SK-N-SH treated with all-trans-retinoic acid at 6 μM for 48 hours (cell line): ENCODE measurements at regions not wholly inside any gene's neighbourhood (a gene's known extent, or its start where the extent isn't known, plus 50 kb on each side); places are given as distances from the start of the nearest gene placed in this dataset.

ENCODE experiments used
- ARNTL ChIP-seq: fragments of 450-650 bp; formaldehyde crosslinking; IDR thresholded peaks from 2 replicates; pipeline ENCODE4 v1.5.0; 2020; ENCODE audit warnings: low read depth, mild to moderate bottlenecking, moderate library complexity, borderline replicate concordance
- TF ChIP-seq, protein P1 (sequence below): fragments of 250-450 bp; sonication (Bioruptor Pico); IDR thresholded peaks from 2 replicates; pipeline ENCODE4 v1.5.1; 2021; ENCODE audit warnings: mild to moderate bottlenecking, moderate library complexity
- TF ChIP-seq, protein P2 (sequence below): fragments of 250-450 bp; sonication (Bioruptor Pico); IDR thresholded peaks from 2 replicates; pipeline ENCODE4 v1.8.0; 2020; ENCODE audit warnings: mild to moderate bottlenecking, moderate library complexity, borderline replicate concordance

DNA sequence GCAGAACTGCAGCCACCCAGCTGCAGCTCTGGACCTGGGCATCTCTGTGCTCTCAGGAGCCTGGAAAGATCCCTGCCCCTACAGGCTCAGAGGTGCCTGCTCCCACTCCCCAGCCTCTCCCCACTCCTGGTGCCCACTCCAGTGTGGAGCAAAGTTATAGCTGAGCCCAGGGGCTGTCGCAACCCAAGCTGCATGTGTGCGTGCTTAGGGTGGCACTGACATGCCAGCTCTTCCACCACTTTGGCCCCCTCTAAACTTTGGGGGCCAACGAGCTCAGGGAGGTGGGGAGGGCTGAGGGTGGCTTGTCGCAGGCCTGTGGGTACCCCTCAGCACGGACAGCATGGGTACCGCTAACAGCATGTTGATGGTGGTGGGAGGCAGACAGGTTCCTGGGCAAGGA, 126.3 kb upstream of the FHL2 start:
- TF ChIP-seq, protein P1, sequence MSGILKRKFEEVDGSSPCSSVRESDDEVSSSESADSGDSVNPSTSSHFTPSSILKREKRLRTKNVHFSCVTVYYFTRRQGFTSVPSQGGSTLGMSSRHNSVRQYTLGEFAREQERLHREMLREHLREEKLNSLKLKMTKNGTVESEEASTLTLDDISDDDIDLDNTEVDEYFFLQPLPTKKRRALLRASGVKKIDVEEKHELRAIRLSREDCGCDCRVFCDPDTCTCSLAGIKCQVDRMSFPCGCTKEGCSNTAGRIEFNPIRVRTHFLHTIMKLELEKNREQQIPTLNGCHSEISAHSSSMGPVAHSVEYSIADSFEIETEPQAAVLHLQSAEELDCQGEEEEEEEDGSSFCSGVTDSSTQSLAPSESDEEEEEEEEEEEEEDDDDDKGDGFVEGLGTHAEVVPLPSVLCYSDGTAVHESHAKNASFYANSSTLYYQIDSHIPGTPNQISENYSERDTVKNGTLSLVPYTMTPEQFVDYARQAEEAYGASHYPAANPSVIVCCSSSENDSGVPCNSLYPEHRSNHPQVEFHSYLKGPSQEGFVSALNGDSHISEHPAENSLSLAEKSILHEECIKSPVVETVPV (CRISPR knock-in tag), result no peak
- no peak for TF ChIP-seq ARNTL
- TF ChIP-seq, protein P2, sequence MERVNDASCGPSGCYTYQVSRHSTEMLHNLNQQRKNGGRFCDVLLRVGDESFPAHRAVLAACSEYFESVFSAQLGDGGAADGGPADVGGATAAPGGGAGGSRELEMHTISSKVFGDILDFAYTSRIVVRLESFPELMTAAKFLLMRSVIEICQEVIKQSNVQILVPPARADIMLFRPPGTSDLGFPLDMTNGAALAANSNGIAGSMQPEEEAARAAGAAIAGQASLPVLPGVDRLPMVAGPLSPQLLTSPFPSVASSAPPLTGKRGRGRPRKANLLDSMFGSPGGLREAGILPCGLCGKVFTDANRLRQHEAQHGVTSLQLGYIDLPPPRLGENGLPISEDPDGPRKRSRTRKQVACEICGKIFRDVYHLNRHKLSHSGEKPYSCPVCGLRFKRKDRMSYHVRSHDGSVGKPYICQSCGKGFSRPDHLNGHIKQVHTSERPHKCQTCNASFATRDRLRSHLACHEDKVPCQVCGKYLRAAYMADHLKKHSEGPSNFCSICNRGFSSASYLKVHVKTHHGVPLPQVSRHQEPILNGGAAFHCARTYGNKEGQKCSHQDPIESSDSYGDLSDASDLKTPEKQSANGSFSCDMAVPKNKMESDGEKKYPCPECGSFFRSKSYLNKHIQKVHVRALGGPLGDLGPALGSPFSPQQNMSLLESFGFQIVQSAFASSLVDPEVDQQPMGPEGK, result no peak
